Esophagus (tissue), 2 donors: ENCODE measurements at regions not wholly inside any gene's neighbourhood (a gene's known extent, or its start where the extent isn't known, plus 50 kb on each side); places are given as distances from the start of the nearest gene placed in this dataset.

ENCODE experiments used
- H3K27ac ChIP-seq, 2 donors: one replicate each; pipeline ENCODE4 v1.5.1; 2013; ENCODE audit warnings: low read depth in 2 of 2, mild to moderate bottlenecking in 2 of 2, inconsistent platforms in 1 of 2, low read length in 1 of 2, moderate library complexity in 1 of 2
- H3K27me3 ChIP-seq, 2 donors: one replicate each; pipeline ENCODE4 v1.6.1; 2013; ENCODE audit warnings: low read length in 2 of 2, control low read depth in 1 of 2, mild to moderate bottlenecking in 1 of 2; ENCODE audit not compliant: insufficient read depth in 2 of 2, control insufficient read depth in 1 of 2
- H3K36me3 ChIP-seq, 2 donors: one replicate each; pipeline ENCODE4 v1.6.1; 2013; ENCODE audit warnings: low read length in 1 of 2; ENCODE audit not compliant: control insufficient read depth in 2 of 2, insufficient read depth in 2 of 2
- H3K4me1 ChIP-seq, 2 donors: one replicate each; pipeline ENCODE4 v1.6.1; 2013; ENCODE audit warnings: low read length in 1 of 2; ENCODE audit not compliant: control insufficient read depth in 2 of 2, insufficient read depth in 2 of 2
- H3K4me3 ChIP-seq, 2 donors: one replicate each; pipeline ENCODE4 v1.5.1; 2013; ENCODE audit warnings: low read length in 2 of 2, mild to moderate bottlenecking in 2 of 2, low read depth in 1 of 2, moderate library complexity in 1 of 2
- H3K9me3 ChIP-seq, 2 donors: one replicate each; pipeline ENCODE4 v1.6.1; 2013; ENCODE audit warnings: mild to moderate bottlenecking in 2 of 2, low read depth in 1 of 2, low read length in 1 of 2, moderate library complexity in 1 of 2; ENCODE audit not compliant: control insufficient read depth in 2 of 2, insufficient read depth in 1 of 2
- WGBS, 2 donors: extraction: QIAGEN DNeasy Blood & Tissue Kit; methylation state at CpG; one replicate each; pipeline ENCODE4 v1.1.7; 2013; 5-methylcytosine and 5-hydroxymethylcytosine counted together
- donor health status: healthy with polysubstance abuse.
- donor health status: Bipolar disorder and iron deficiency.

GRCh38 chr2:66846887-66847286 is 412.0 kb downstream of the MEIS1 start:
- Histone ChIP-seq H3K9me3 (no peaks in the 10 kb centered on the region), H3K27ac (no peak overlapping the region), H3K4me1 (no peaks in the 10 kb centered on the region), H3K27me3 (no peaks in the 10 kb centered on the region), H3K4me3 (no peak overlapping the region), H3K36me3 (no peaks in the 10 kb centered on the region)
- WGBS, 2 donors: 67 to 84% methylated on average over 2 of the region's 2 CpGs

- 65 to 70% methylated on average over 9 of the region's 9 CpGs for WGBS, 2 donors
- Histone ChIP-seq H3K27ac (peak overlapping the region in 1 of 2 donors; percentile 15), H3K4me3 (no peak overlapping the region), H3K27me3 (no peaks in the 10 kb centered on the region), H3K4me1 (no peaks in the 10 kb centered on the region), H3K36me3 (no peaks in the 10 kb centered on the region), H3K9me3 (no peaks in the 10 kb centered on the region)
Measured at GRCh38 chr2:66849153-66849755, 414.3 kb downstream of the MEIS1 start.

GRCh38 chr2:66850376-66850775 is 415.5 kb downstream of the MEIS1 start:
- H3K36me3 ChIP-seq: no peaks in the 10 kb centered on the region
- 75 to 86% methylated on average over 10 of the region's 10 CpGs for WGBS, 2 donors
- no peak overlapping the region for H3K4me3 ChIP-seq
- no peak overlapping the region for H3K27ac ChIP-seq
- H3K9me3 ChIP-seq: no peaks in the 10 kb centered on the region
- H3K27me3 ChIP-seq: no peaks in the 10 kb centered on the region
- H3K4me1 ChIP-seq: no peaks in the 10 kb centered on the region

GRCh38 chr2:66851449-66851872 is 416.5 kb downstream of the MEIS1 start:
- no peak overlapping the region for H3K4me3 ChIP-seq
- no peaks in the 10 kb centered on the region for H3K9me3 ChIP-seq
- H3K27me3 ChIP-seq: no peaks in the 10 kb centered on the region
- WGBS, 2 donors: 29 to 42% methylated on average over 1 of the region's 1 CpG
- H3K27ac ChIP-seq: peak overlapping the region in 1 of 2 donors; percentile 28
- H3K36me3 ChIP-seq: no peaks in the 10 kb centered on the region
- H3K4me1 ChIP-seq: no peaks in the 10 kb centered on the region

- H3K27me3 ChIP-seq: no peaks in the 10 kb centered on the region
- no peaks in the 10 kb centered on the region for H3K36me3 ChIP-seq
- H3K9me3 ChIP-seq: no peaks in the 10 kb centered on the region
- H3K4me3 ChIP-seq: no peak overlapping the region
- H3K4me1 ChIP-seq: no peaks in the 10 kb centered on the region
- peak overlapping the region in 1 of 2 donors; percentile 19 for H3K27ac ChIP-seq
- 77 to 80% methylated on average over 6 of the region's 6 CpGs for WGBS, 2 donors
Measured at GRCh38 chr2:66852953-66853352, 418.0 kb downstream of the MEIS1 start.

- WGBS, 2 donors: 66 to 74% methylated on average over 6 of the region's 6 CpGs
- H3K27ac ChIP-seq: peak overlapping the region; percentile 48 to 55
- no peaks in the 10 kb centered on the region for H3K9me3 ChIP-seq
- no peaks in the 10 kb centered on the region for H3K4me1 ChIP-seq
- no peaks in the 10 kb centered on the region for H3K36me3 ChIP-seq
- H3K4me3 ChIP-seq: no peak overlapping the region
- H3K27me3 ChIP-seq: no peaks in the 10 kb centered on the region
Measured at GRCh38 chr2:66853585-66853984, 418.7 kb downstream of the MEIS1 start.

- peak overlapping the region; percentile 39 to 65 for H3K27ac ChIP-seq
- no peak overlapping the region for H3K4me3 ChIP-seq
- WGBS, 2 donors: 61 to 72% methylated on average over 3 of the region's 3 CpGs
- H3K27me3 ChIP-seq: no peaks in the 10 kb centered on the region
- H3K36me3 ChIP-seq: no peaks in the 10 kb centered on the region
- no peaks in the 10 kb centered on the region for H3K9me3 ChIP-seq
- no peaks in the 10 kb centered on the region for H3K4me1 ChIP-seq
Measured at GRCh38 chr2:66854298-66854697, 419.4 kb downstream of the MEIS1 start.

GRCh38 chr2:66862885-66863650 is 428.1 kb downstream of the MEIS1 start:
- H3K9me3 ChIP-seq: no peaks in the 10 kb centered on the region
- H3K4me3 ChIP-seq: no peak overlapping the region
- no peaks in the 10 kb centered on the region for H3K36me3 ChIP-seq
- H3K4me1 ChIP-seq: no peaks in the 10 kb centered on the region
- no peaks in the 10 kb centered on the region for H3K27me3 ChIP-seq
- 54 to 64% methylated on average over 6 of the region's 6 CpGs for WGBS, 2 donors
- no peak overlapping the region for H3K27ac ChIP-seq

- Histone ChIP-seq H3K4me1 (no peaks in the 10 kb centered on the region), H3K27me3 (no peaks in the 10 kb centered on the region), H3K9me3 (no peaks in the 10 kb centered on the region), H3K27ac (no peak overlapping the region), H3K36me3 (no peaks in the 10 kb centered on the region), H3K4me3 (no peak overlapping the region)
Measured at GRCh38 chr2:66865161-66865560, 430.2 kb downstream of the MEIS1 start.
